GM12878 (cell line): ENCODE measurements at regions not wholly inside any gene's neighbourhood (a gene's known extent, or its start where the extent isn't known, plus 50 kb on each side); places are given as distances from the start of the nearest gene placed in this dataset.

Experiments
- ATAC-seq: fragments of 200-7000 bp; cut with Tn5 transposase; 3 replicates; pipeline ENCODE4 v1.9.1; 2020; ENCODE audit warnings: mild to moderate bottlenecking, moderate library complexity
- BruUV-seq: library from RNA; stranded (reverse); fragments of 400-500 nt; replicated peaks from 2 replicates; lab custom pipeline; 2021; lab: Mats Ljungman, UMichigan
- CTCF ChIA-PET: fragments of 300-600 bp; sonication (Branson Sonifier 250); formaldehyde crosslinking; extraction: SDS; loops from one replicate; lab custom pipeline; 2021; ENCODE audit warnings: inconsistent platforms; lab: Yijun Ruan, JAX
- POLR2A ChIA-PET: fragments of 350-600 bp; formaldehyde crosslinking; extraction: SDS; loops from one replicate; lab custom pipeline; 2021; ENCODE audit warnings: inconsistent platforms; lab: Charles Lee
- RAD21 ChIA-PET: fragments of 300-600 bp; sonication (Branson Sonifier 250); formaldehyde crosslinking; loops from one replicate; lab custom pipeline; 2023; ENCODE audit warnings: antibody characterized with exemption; ENCODE audit not compliant: unreplicated experiment; lab: Charles Lee
- SMC1A ChIA-PET: fragments of 300-600 bp; sonication (Branson Sonifier 250); formaldehyde crosslinking; loops from one replicate; lab custom pipeline; 2023; ENCODE audit not compliant: unreplicated experiment, uncharacterized antibody; lab: Charles Lee
- DNase-seq: peaks from one replicate; pipeline ENCODE4 v3.0.0-alpha.2; 2011; ENCODE audit warnings: low read depth, low spot score
- FAIRE-seq: peaks from 3 replicates; lab custom pipeline; 2011; peaks lifted over from hg19 to GRCh38; lab: Jason Lieb, UNC
- H2AFZ ChIP-seq: 2 replicates; pipeline ENCODE4 v1.6.0; 2011; ENCODE audit warnings: low read depth, low read length, control low read depth; ENCODE audit not compliant: control insufficient read depth
- H3K27ac ChIP-seq: 2 replicates; pipeline ENCODE4 v1.5.1; 2011; ENCODE audit warnings: control low read depth; ENCODE audit not compliant: control insufficient read depth, insufficient read depth
- H3K27me3 ChIP-seq, 2 experiments: replicated peaks in 1 of 2; 2 replicates each; pipeline versions ENCODE4 v1.6.0 to v1.6.1; 2011; ENCODE audit warnings: low read length in 1 of 2; ENCODE audit not compliant: control insufficient read depth in 2 of 2, insufficient read depth in 2 of 2
- H3K36me3 ChIP-seq, 2 experiments: 2 replicates each; pipeline ENCODE4 v1.5.1; 2011; ENCODE audit warnings: low read length in 1 of 2; ENCODE audit not compliant: control insufficient read depth in 2 of 2, insufficient read depth in 2 of 2
- H3K4me1 ChIP-seq: 2 replicates; pipeline ENCODE4 v1.6.1; 2011; ENCODE audit warnings: mild to moderate bottlenecking, low read length, moderate library complexity, mixed read lengths; ENCODE audit not compliant: control insufficient read depth, insufficient read depth
- H3K4me2 ChIP-seq: 2 replicates; pipeline ENCODE4 v1.6.0; 2011; ENCODE audit warnings: control low read depth; ENCODE audit not compliant: control insufficient read depth, insufficient read depth
- H3K4me3 ChIP-seq: fragments of 200-600 bp; sonication (generic); 2 replicates; pipeline ENCODE4 v1.5.1; 2016
- H3K79me2 ChIP-seq: 2 replicates; pipeline ENCODE4 v1.6.0; 2011; ENCODE audit warnings: low read length; ENCODE audit not compliant: control insufficient read depth, insufficient read depth
- H3K9ac ChIP-seq: 2 replicates; pipeline ENCODE4 v1.8.0; 2011; ENCODE audit warnings: low read length, control low read depth, mixed read lengths; ENCODE audit not compliant: control insufficient read depth, insufficient read depth
- H3K9me3 ChIP-seq: replicated peaks from 3 replicates; pipeline ENCODE4 v1.5.1; 2011; ENCODE audit warnings: mild to moderate bottlenecking, low read length; ENCODE audit not compliant: control insufficient read depth, insufficient read depth
- H4K20me1 ChIP-seq: 2 replicates; pipeline ENCODE4 v1.6.0; 2011; ENCODE audit not compliant: control insufficient read depth, insufficient read depth
- ATF2 ChIP-seq: IDR thresholded peaks from 2 replicates; pipeline ENCODE4 v1.6.1; 2012; ENCODE audit warnings: low read length, inconsistent platforms
- CBX5 ChIP-seq: sonication (generic); IDR thresholded peaks from 2 replicates; pipeline ENCODE4 v1.6.1; 2016; ENCODE audit warnings: low read depth, moderate library complexity, mild to moderate bottlenecking, inconsistent platforms
- E2F4 ChIP-seq: IDR thresholded peaks from 2 replicates; pipeline ENCODE4 v1.6.1; 2012; ENCODE audit warnings: low read depth, low read length, improper control_type of control experiment
- E2F8 ChIP-seq: fragments of 450-650 bp; IDR thresholded peaks from 2 replicates; pipeline ENCODE4 v1.6.1; 2018; ENCODE audit warnings: mild to moderate bottlenecking, low read depth, moderate library complexity; ENCODE audit not compliant: partially characterized antibody
- NR2C1 ChIP-seq: fragments of 450-650 bp; IDR thresholded peaks from 2 replicates; pipeline ENCODE4 v1.6.1; 2017; ENCODE audit warnings: antibody characterized with exemption, mild to moderate bottlenecking, moderate library complexity
- SP1 ChIP-seq: IDR thresholded peaks from one replicate; pipeline ENCODE4 v1.6.1; 2011; ENCODE audit warnings: low read depth, low read length
- STAT3 ChIP-seq: IDR thresholded peaks from 2 replicates; pipeline ENCODE4 v1.6.1; 2011; ENCODE audit warnings: low read depth, low read length, improper control_type of control experiment
- SUPT20H ChIP-seq: IDR thresholded peaks from 2 replicates; pipeline ENCODE4 v1.6.1; 2011; ENCODE audit warnings: low read depth, mild to moderate bottlenecking, low read length, moderate library complexity, borderline replicate concordance; ENCODE audit not compliant: control insufficient read depth
- WRNIP1 ChIP-seq: IDR thresholded peaks from 2 replicates; pipeline ENCODE4 v1.6.1; 2011; ENCODE audit warnings: low read depth, low read length, improper control_type of control experiment, borderline replicate concordance
- ZBED1 ChIP-seq: IDR thresholded peaks from 2 replicates; pipeline ENCODE4 v1.6.1; 2016; ENCODE audit warnings: borderline replicate concordance
- ZBTB33 ChIP-seq: fragments of 450-650 bp; IDR thresholded peaks from 2 replicates; pipeline ENCODE4 v1.6.1; 2017; ENCODE audit warnings: mild to moderate bottlenecking
- ZSCAN29 ChIP-seq: fragments of 450-650 bp; IDR thresholded peaks from 2 replicates; pipeline ENCODE4 v1.6.1; 2017; ENCODE audit warnings: mild to moderate bottlenecking, moderate library complexity
- WGBS: methylation state at CpG from one replicate; pipeline ENCODE4 v1.1.6; 2016; ENCODE audit warnings: low lambda C conversion rate; ENCODE audit not compliant: insufficient replicate concordance, insufficient coverage; ENCODE audit errors: missing lambda C conversion rate; 5-methylcytosine and 5-hydroxymethylcytosine counted together
- in situ Hi-C: fragments of 300-500 bp; cut with MboI; formaldehyde crosslinking; loops from 9 replicates; pipeline ENCODE4 v1.14.3; 2018; ENCODE audit warnings: mixed read lengths
- intact Hi-C: fragments of 100-400 bp; cut with micrococcal nuclease; formaldehyde crosslinking; loops from one replicate; pipeline ENCODE4 v1.14.2; 2022; ENCODE audit not compliant: unreplicated experiment

GRCh38 chr2:184463102-184463865, 135.0 kb upstream of the ZNF804A start (continued):
- no peak for TF ChIP-seq ZBTB33
- TF ChIP-seq WRNIP1 = no peak

- no peak for DNase-seq
- ChIA-PET RAD21 (no interaction called here), SMC1A (interaction anchor here (1.1 to 3.1 kb wide), 5 partner anchors 8 to 18 kb away, joined by 3 to 11 read pairs (median 4); no protein-coding TSS in a partner anchor), CTCF (interaction anchor here (0.6 to 2.2 kb wide), 6 partner anchors 12 to 1216 kb away, joined by 3 to 9 read pairs (median 4); no protein-coding TSS in a partner anchor), POLR2A (no interaction called here)
- H3K79me2 ChIP-seq = no peaks in the 10 kb centered on the region
- H3K4me2 ChIP-seq = no peak overlapping the region
- in situ Hi-C loops = no loop called here
- ATAC-seq = no peak
- no peaks in the 10 kb centered on the region for H3K36me3 ChIP-seq
- intact Hi-C loops = no loop called here
- no peak for FAIRE-seq
- no peak overlapping the region for H3K27ac ChIP-seq
- no peak overlapping the region for H3K9ac ChIP-seq
- no peaks in the 10 kb centered on the region for H3K27me3 ChIP-seq
- H3K4me3 ChIP-seq = no peak overlapping the region
- WGBS = 0% methylated on average over 1 of the region's 1 CpG
- no peaks in the 10 kb centered on the region for H4K20me1 ChIP-seq
- no peak overlapping the region for H2AFZ ChIP-seq
- no peaks in the 10 kb centered on the region for H3K9me3 ChIP-seq
- no peaks in the 10 kb centered on the region for H3K4me1 ChIP-seq
- BruUV-seq = no TSS peak
- no peak for TF ChIP-seq ZSCAN29
- no peak for TF ChIP-seq ZBED1
- TF ChIP-seq STAT3 = no peak
- no peak for TF ChIP-seq ATF2
- no peak for TF ChIP-seq SP1
- TF ChIP-seq E2F8 = no peak
- no peak for TF ChIP-seq NR2C1
- TF ChIP-seq E2F4 = no peak
- no peak for TF ChIP-seq CBX5
- TF ChIP-seq SUPT20H = no peak
Observed at GRCh38 chr2:184463866-184464248, 134.5 kb upstream of the ZNF804A start.
